LNCaP clone FGC (cell line): ENCODE measurements at regions not wholly inside any gene's neighbourhood (a gene's known extent, or its start where the extent isn't known, plus 50 kb on each side); places are given as distances from the start of the nearest gene placed in this dataset.
A peak's percentile ranks its signal among the peaks of the same experiment; 100 is the strongest.

ENCODE experiments used
- DNase-seq: peaks from one replicate; pipeline ENCODE4 v3.0.0-alpha.2; 2011; ENCODE audit warnings: low read depth
- H3K4me3 ChIP-seq: 2 replicates; pipeline ENCODE4 v1.5.1; 2011; ENCODE audit warnings: mild to moderate bottlenecking, low read depth, low read length, control low read depth
- CTCF ChIP-seq: IDR thresholded peaks from 2 replicates; pipeline ENCODE4 v1.5.1; 2012; ENCODE audit warnings: mild to moderate bottlenecking; ENCODE audit not compliant: control insufficient read depth, insufficient read depth; ENCODE audit errors: extremely low read depth

GRCh38 chr5:157920828-157921170 is 61.9 kb upstream of the CLINT1 start:
- H3K4me3 ChIP-seq = no peak overlapping the region
- DNase-seq = no peak
- TF ChIP-seq CTCF = no peak

- no peak for TF ChIP-seq CTCF
- DNase-seq = no peak
These were observed 60.1 kb upstream of the CLINT1 start for GRCh38 chr5:157918811-157919742.

GRCh38 chr5:157917899-157918809 is 59.2 kb upstream of the CLINT1 start:
- TF ChIP-seq CTCF = peak; percentile 69

More at GRCh38 chr5:157918811-157919742, 60.1 kb upstream of the CLINT1 start:
- no peak overlapping the region for H3K4me3 ChIP-seq

GRCh38 chr5:157917491-157917890 is 58.5 kb upstream of the CLINT1 start:
- no peak overlapping the region for H3K4me3 ChIP-seq
- no peak for DNase-seq
- TF ChIP-seq CTCF = no peak

More at GRCh38 chr5:157917899-157918809, 59.2 kb upstream of the CLINT1 start:
- H3K4me3 ChIP-seq = no peak overlapping the region
- DNase-seq = peak; percentile 30

- TF ChIP-seq CTCF = no peak
- no peak overlapping the region for H3K4me3 ChIP-seq
- DNase-seq = peak; percentile 76
These were observed 56.7 kb upstream of the CLINT1 start for GRCh38 chr5:157915638-157916037.

- no peak for TF ChIP-seq CTCF
- H3K4me3 ChIP-seq = no peak overlapping the region
- no peak for DNase-seq
These were observed 55.3 kb upstream of the CLINT1 start for GRCh38 chr5:157914151-157914788.
